H1 (cell line): ENCODE measurements at regions not wholly inside any gene's neighbourhood (a gene's known extent, or its start where the extent isn't known, plus 50 kb on each side); places are given as distances from the start of the nearest gene placed in this dataset.

ENCODE experiments used
- CTCF ChIA-PET: fragments of 300-600 bp; sonication (Branson Sonifier 250); formaldehyde crosslinking; loops from one replicate; lab custom pipeline; 2021; ENCODE audit not compliant: partially characterized antibody; lab: Charles Lee
- POLR2A ChIA-PET: fragments of 300-600 bp; sonication (Branson Sonifier 250); formaldehyde crosslinking; loops from one replicate; lab custom pipeline; 2021; ENCODE audit warnings: inconsistent platforms; ENCODE audit not compliant: partially characterized antibody; lab: Charles Lee
- DNase-seq, 2 experiments: peaks; one replicate each; pipeline versions ENCODE4 v3.0.0 to v3.0.0-alpha.2; 2010 to 2022; ENCODE audit warnings: low spot score in 2 of 2, low read depth in 1 of 2, mixed read lengths in 1 of 2
- FAIRE-seq: peaks from 2 replicates; lab custom pipeline; 2011; peaks lifted over from hg19 to GRCh38; lab: Jason Lieb, UNC
- H2AFZ ChIP-seq: 2 replicates; pipeline ENCODE4 v1.8.1; 2012; ENCODE audit warnings: low read length, inconsistent platforms
- H2AK5ac ChIP-seq: 2 replicates; pipeline ENCODE4 v1.6.1; 2013; ENCODE audit warnings: low read depth, low read length
- H2BK120ac ChIP-seq: replicated peaks from 2 replicates; pipeline ENCODE3; 2013; ENCODE audit warnings: low read depth, low read length, inconsistent platforms
- H2BK12ac ChIP-seq: 2 replicates; pipeline ENCODE4 v1.6.1; 2013; ENCODE audit warnings: low read depth, low read length
- H2BK15ac ChIP-seq: 2 replicates; pipeline ENCODE4 v1.6.1; 2013; ENCODE audit warnings: low read length
- H2BK20ac ChIP-seq: 2 replicates; pipeline ENCODE4 v1.6.1; 2013; ENCODE audit warnings: low read length
- H2BK5ac ChIP-seq: 2 replicates; pipeline ENCODE4 v1.6.1; 2013; ENCODE audit warnings: low read depth, low read length
- H3K14ac ChIP-seq: 2 replicates; pipeline ENCODE4 v1.6.1; 2013; ENCODE audit warnings: inconsistent platforms; ENCODE audit not compliant: insufficient read length
- H3K18ac ChIP-seq: 2 replicates; pipeline ENCODE4 v1.6.1; 2013; ENCODE audit warnings: low read length; ENCODE audit errors: extremely low read depth
- H3K23ac ChIP-seq: 2 replicates; pipeline ENCODE4 v1.6.1; 2013; ENCODE audit warnings: inconsistent platforms; ENCODE audit not compliant: insufficient read length
- H3K23me2 ChIP-seq: 2 replicates; pipeline ENCODE4 v1.6.1; 2013; ENCODE audit warnings: low read depth, low read length
- H3K27ac ChIP-seq: 2 replicates; pipeline ENCODE4 v1.6.1; 2011; ENCODE audit warnings: low read depth, low read length, inconsistent platforms
- H3K27me3 ChIP-seq, 4 experiments: replicated peaks in 1 of 4; 1 replicate in 1 of 4; 2 replicates in 3 of 4; pipeline versions ENCODE4 v1.6.1 to v1.8.1; 2011 to 2013; ENCODE audit warnings: low read length in 3 of 4, mild to moderate bottlenecking in 3 of 4, inconsistent platforms in 2 of 4, mixed read lengths in 2 of 4, moderate library complexity in 1 of 4; ENCODE audit not compliant: control insufficient read depth in 3 of 4, insufficient read depth in 3 of 4; ENCODE audit errors: extremely low read depth in 1 of 4
- H3K36me3 ChIP-seq, 4 experiments: 2 replicates each; pipeline versions ENCODE4 v1.6.1 to v1.8.1; 2011 to 2013; ENCODE audit warnings: mild to moderate bottlenecking in 4 of 4, low read length in 3 of 4, moderate library complexity in 2 of 4, control low read depth in 1 of 4, inconsistent platforms in 1 of 4; ENCODE audit not compliant: insufficient read depth in 4 of 4, control insufficient read depth in 2 of 4
- H3K4ac ChIP-seq: replicated peaks from 2 replicates; pipeline ENCODE3; 2013; ENCODE audit warnings: low read length, low read depth, mixed read lengths, inconsistent platforms; ENCODE audit not compliant: insufficient read length
- H3K4me1 ChIP-seq, 4 experiments: replicated peaks in 1 of 4; 1 replicate in 1 of 4; 2 replicates in 3 of 4; pipeline versions ENCODE4 v1.6.1 to v1.8.1; 2011 to 2013; ENCODE audit warnings: low read length in 3 of 4, inconsistent platforms in 2 of 4, mixed read lengths in 1 of 4; ENCODE audit not compliant: insufficient read depth in 4 of 4, control insufficient read depth in 3 of 4
- H3K4me2 ChIP-seq, 2 experiments: 2 replicates each; pipeline versions ENCODE4 v1.6.1 to v1.8.1; 2011 to 2013; ENCODE audit warnings: low read depth in 2 of 2, low read length in 2 of 2, control low read depth in 1 of 2, inconsistent platforms in 1 of 2, mild to moderate bottlenecking in 1 of 2; ENCODE audit not compliant: insufficient read depth in 1 of 2
- H3K4me3 ChIP-seq, 4 experiments: fragments of 200-600, 300-600 bp in 1 of 4; sonication (generic), shearing (Covaris generic), sonication (Bioruptor Twin) in 1 of 4; 2 replicates each; pipeline versions ENCODE4 v1.5.1 to v1.8.1; 2011 to 2016; ENCODE audit warnings: low read length in 4 of 4, low read depth in 3 of 4, control low read depth in 2 of 4, inconsistent platforms in 2 of 4, mild to moderate bottlenecking in 2 of 4, mixed read lengths in 1 of 4, moderate library complexity in 1 of 4; ENCODE audit not compliant: insufficient read depth in 2 of 4; ENCODE audit errors: extremely low read depth in 1 of 4
- H3K56ac ChIP-seq: replicated peaks from 2 replicates; pipeline ENCODE3; 2013; ENCODE audit warnings: low read depth, mild to moderate bottlenecking, mixed read lengths, low read length, inconsistent platforms; ENCODE audit not compliant: insufficient read length
- H3K79me1 ChIP-seq: 2 replicates; pipeline ENCODE4 v1.6.1; 2013; ENCODE audit warnings: low read depth, low read length, control low read depth
- H3K79me2 ChIP-seq, 2 experiments: 2 replicates each; pipeline versions ENCODE4 v1.6.1 to v1.8.1; 2012 to 2013; ENCODE audit warnings: low read length in 2 of 2, mild to moderate bottlenecking in 2 of 2, inconsistent platforms in 1 of 2; ENCODE audit not compliant: insufficient read depth in 2 of 2, control insufficient read depth in 1 of 2
- H3K9ac ChIP-seq, 4 experiments: replicated peaks in 1 of 4; 1 replicate in 1 of 4; 2 replicates in 3 of 4; pipeline versions ENCODE4 v1.6.1 to v1.8.1; 2011 to 2013; ENCODE audit warnings: low read depth in 3 of 4, low read length in 3 of 4, control low read depth in 2 of 4, mild to moderate bottlenecking in 2 of 4, moderate library complexity in 2 of 4, inconsistent platforms in 1 of 4; ENCODE audit errors: extremely low read depth in 1 of 4
- H3K9me3 ChIP-seq, 2 experiments: 2 replicates each; pipeline versions ENCODE4 v1.6.1 to v1.8.1; 2012 to 2013; ENCODE audit warnings: mild to moderate bottlenecking in 2 of 2, moderate library complexity in 2 of 2, control low read depth in 1 of 2, inconsistent platforms in 1 of 2, low read depth in 1 of 2, low read length in 1 of 2, mixed read lengths in 1 of 2; ENCODE audit not compliant: insufficient read depth in 2 of 2
- H4K20me1 ChIP-seq, 2 experiments: replicated peaks in 1 of 2; 2 replicates each; pipeline versions ENCODE3 to v1.8.1; 2011 to 2013; ENCODE audit warnings: inconsistent platforms in 2 of 2, low read length in 2 of 2, mild to moderate bottlenecking in 1 of 2; ENCODE audit not compliant: insufficient read depth in 2 of 2, control insufficient read depth in 1 of 2
- H4K5ac ChIP-seq: 2 replicates; pipeline ENCODE4 v1.6.1; 2013; ENCODE audit warnings: low read length, low read depth, mixed read lengths, inconsistent platforms; ENCODE audit not compliant: insufficient read length
- H4K8ac ChIP-seq: 2 replicates; pipeline ENCODE4 v1.8.0; 2013; ENCODE audit warnings: mild to moderate bottlenecking, moderate library complexity, low read length, inconsistent platforms; ENCODE audit not compliant: insufficient read depth; ENCODE audit errors: extremely low read depth
- H4K91ac ChIP-seq: replicated peaks from 2 replicates; pipeline ENCODE3; 2013; ENCODE audit warnings: low read length, mixed read lengths, inconsistent platforms; ENCODE audit not compliant: insufficient read length
- ATF2 ChIP-seq: IDR thresholded peaks from 2 replicates; pipeline ENCODE4 v1.6.1; 2012; ENCODE audit warnings: low read length, inconsistent platforms
- CTBP2 ChIP-seq: IDR thresholded peaks from 2 replicates; pipeline ENCODE4 v1.7.0; 2011; ENCODE audit warnings: borderline replicate concordance, mild to moderate bottlenecking, moderate library complexity, mixed read lengths, low read length; ENCODE audit not compliant: insufficient read depth, insufficient read length
- CTCF ChIP-seq, 3 experiments: IDR thresholded peaks; 1 replicate in 2 of 3; 2 replicates in 1 of 3; pipeline versions ENCODE4 v1.5.1 to v1.6.1; 2011; ENCODE audit warnings: low read length in 3 of 3, mild to moderate bottlenecking in 3 of 3, inconsistent platforms in 2 of 3, low read depth in 1 of 3, moderate library complexity in 1 of 3; ENCODE audit not compliant: insufficient read depth in 1 of 3; ENCODE audit errors: control extremely low read depth in 1 of 3
- GTF2F1 ChIP-seq: IDR thresholded peaks from 2 replicates; pipeline ENCODE4 v1.6.1; 2012; ENCODE audit warnings: low read depth, low read length, improper control_type of control experiment, borderline replicate concordance
- HDAC2 ChIP-seq, 2 experiments: fragments of 300-600 bp in 1 of 2; sonication (generic) in 1 of 2; IDR thresholded peaks; 2 replicates each; pipeline ENCODE4 v1.6.1; 2011 to 2012; ENCODE audit warnings: low read depth in 2 of 2, low read length in 2 of 2, mild to moderate bottlenecking in 2 of 2, moderate library complexity in 2 of 2, borderline replicate concordance in 1 of 2, inconsistent platforms in 1 of 2
- JUN ChIP-seq: IDR thresholded peaks from 2 replicates; pipeline ENCODE4 v1.6.1; 2011; ENCODE audit warnings: low read depth, mild to moderate bottlenecking, improper control_type of control experiment, low read length
- JUND ChIP-seq: IDR thresholded peaks from 2 replicates; pipeline ENCODE4 v1.6.1; 2011; ENCODE audit warnings: mild to moderate bottlenecking, improper control_type of control experiment, low read length
- MAX ChIP-seq: IDR thresholded peaks from 2 replicates; pipeline ENCODE4 v1.6.1; 2012; ENCODE audit warnings: inconsistent platforms
- SP4 ChIP-seq: IDR thresholded peaks from 2 replicates; pipeline ENCODE4 v1.6.1; 2012; ENCODE audit warnings: low read length, inconsistent platforms
- TBP ChIP-seq: IDR thresholded peaks from 2 replicates; pipeline ENCODE4 v1.6.1; 2011; ENCODE audit warnings: low read depth, low read length, improper control_type of control experiment
- WGBS, 2 experiments: shearing (Covaris generic) in 1 of 2; methylation state at CpG; one replicate each; pipeline versions ENCODE4 v1.1.6 to v1.1.7; 2013 to 2015; ENCODE audit warnings: low lambda C conversion rate in 2 of 2, mixed read lengths in 2 of 2, inconsistent platforms in 1 of 2, low coverage in 1 of 2, missing lambda C conversion rate in 1 of 2; ENCODE audit not compliant: insufficient replicate concordance in 2 of 2, insufficient coverage in 1 of 2, insufficient read length in 1 of 2; ENCODE audit errors: extremely low coverage in 1 of 2, missing lambda C conversion rate in 1 of 2; 5-methylcytosine and 5-hydroxymethylcytosine counted together

- no peak overlapping the region for H3K4me2 ChIP-seq
- H3K23ac ChIP-seq = no peak overlapping the region
- no peak overlapping the region for H4K5ac ChIP-seq
- H3K27me3 ChIP-seq = no peaks in the 10 kb centered on the region
- no peaks in the 10 kb centered on the region for H3K9me3 ChIP-seq
- H2BK20ac ChIP-seq = no peak overlapping the region
- no peak overlapping the region for H4K8ac ChIP-seq
- no peak for FAIRE-seq
- no peaks in the 10 kb centered on the region for H4K20me1 ChIP-seq
- H3K4me3 ChIP-seq = no peak overlapping the region
- no peak overlapping the region for H2BK120ac ChIP-seq
- no peak overlapping the region for H3K14ac ChIP-seq
- H3K23me2 ChIP-seq = no peaks in the 10 kb centered on the region
- H3K79me2 ChIP-seq = no peaks in the 10 kb centered on the region
- no peak for DNase-seq
- H2BK12ac ChIP-seq = no peak overlapping the region
- 78% methylated on average over 1 of the region's 1 CpG; no CpG with 5 or more reads in 1 of the 2 experiments for WGBS, 2 experiments
- H3K27ac ChIP-seq = no peak overlapping the region
- H2AFZ ChIP-seq = no peak overlapping the region
- ChIA-PET POLR2A (no interaction called here), CTCF (no interaction called here)
- H3K79me1 ChIP-seq = no peaks in the 10 kb centered on the region
- no peak overlapping the region for H2AK5ac ChIP-seq
- no peak overlapping the region for H4K91ac ChIP-seq
- no peak overlapping the region for H2BK15ac ChIP-seq
- no peak overlapping the region for H3K9ac ChIP-seq
- no peak overlapping the region for H2BK5ac ChIP-seq
- H3K56ac ChIP-seq = no peak overlapping the region
- no peaks in the 10 kb centered on the region for H3K36me3 ChIP-seq
- no peak overlapping the region for H3K18ac ChIP-seq
- peaks cover 0 to 4% (median 0%) of the 10 kb centered on the region in 4 experiments; a peak in 1 of 7 replicates for H3K4me1 ChIP-seq
- H3K4ac ChIP-seq = no peak overlapping the region
- TF ChIP-seq ATF2 (no peak), CTCF (IDR thresholded peaks at IDR 0.05; ENCODE audit: control extremely low read depth in 1 of 3, insufficient read depth in 1 of 3, low read depth in 1 of 3, low read length in 3 of 3) (no peak), GTF2F1 (no peak), TBP (no peak), HDAC2 (IDR thresholded peaks at IDR 0.05; ENCODE audit: borderline replicate concordance in 1 of 2, low read depth in 2 of 2, low read length in 2 of 2) (no peak), MAX (no peak), JUN (no peak), CTBP2 (no peak), SP4 (no peak), JUND (no peak)
Observed at GRCh38 chrX:39251995-39252394, 450.7 kb downstream of the MID1IP1 start.
